ENCODE measurements at regions not wholly inside any gene's neighbourhood (a gene's known extent, or its start where the extent isn't known, plus 50 kb on each side); places are given as distances from the start of the nearest gene placed in this dataset.

DNA sequence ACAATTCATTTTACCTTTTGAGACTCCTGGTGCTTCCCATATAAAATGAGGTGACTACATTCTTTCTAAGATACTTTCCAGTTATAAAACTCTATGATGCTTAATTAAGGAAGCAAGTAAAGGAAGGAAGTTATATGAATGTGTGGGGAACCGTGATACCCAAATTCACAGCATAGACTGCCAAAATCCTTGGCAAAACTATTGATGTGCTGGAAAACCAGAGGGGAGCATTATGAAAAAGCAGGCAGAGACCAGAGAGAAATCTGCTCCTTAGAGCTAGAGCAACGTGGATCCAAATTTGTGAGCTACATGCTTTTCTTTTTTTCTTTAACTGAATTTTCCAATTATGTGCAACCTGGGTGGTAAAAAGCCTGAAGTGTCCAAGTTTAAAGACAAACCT is 201.4 kb upstream of the USP25 start:
- TF ChIP-seq CTCF (IDR thresholded peaks at IDR 0.05) (no peak), POLR2AphosphoS5 (IDR thresholded peaks at IDR 0.05) (no peak), POLR2A (IDR thresholded peaks at IDR 0.05) (no peak)
